DND-41 (cell line): ENCODE measurements at regions not wholly inside any gene's neighbourhood (a gene's known extent, or its start where the extent isn't known, plus 50 kb on each side); places are given as distances from the start of the nearest gene placed in this dataset.

Source experiments
- EZH2 ChIP-seq: IDR thresholded peaks from 3 replicates; pipeline ENCODE4 v1.6.1; 2012; ENCODE audit warnings: borderline replicate concordance, low read depth, mild to moderate bottlenecking, moderate library complexity, low read length, inconsistent platforms; ENCODE audit not compliant: severe bottlenecking
- TF ChIP-seq, protein P1 (sequence below): IDR thresholded peaks from 2 replicates; pipeline ENCODE4 v1.5.1; 2012; ENCODE audit warnings: borderline replicate concordance, low read length, moderate library complexity, mild to moderate bottlenecking; ENCODE audit not compliant: poor library complexity, severe bottlenecking; ENCODE audit errors: extremely low read depth

DNA sequence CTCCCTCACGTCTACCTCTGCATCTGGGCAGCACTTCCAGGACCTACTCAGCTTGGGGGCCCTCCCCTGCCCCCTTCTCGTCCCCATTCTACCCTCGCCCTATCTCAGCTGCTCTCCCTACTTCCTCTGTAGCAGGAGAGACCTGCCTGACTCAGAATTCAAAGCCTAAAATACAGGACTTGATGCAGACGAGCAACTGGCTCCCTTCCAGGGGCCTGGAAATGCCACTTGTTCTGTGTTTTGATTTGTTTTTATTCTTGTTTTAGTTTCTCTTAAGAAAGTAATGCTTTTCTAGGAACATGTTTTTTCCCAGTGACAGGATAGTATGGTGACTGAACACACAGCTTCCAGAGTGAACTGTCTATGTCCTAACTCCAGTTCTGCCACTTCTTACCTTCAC is 320.4 kb upstream of the CDH4 start:
- TF ChIP-seq, protein P1, sequence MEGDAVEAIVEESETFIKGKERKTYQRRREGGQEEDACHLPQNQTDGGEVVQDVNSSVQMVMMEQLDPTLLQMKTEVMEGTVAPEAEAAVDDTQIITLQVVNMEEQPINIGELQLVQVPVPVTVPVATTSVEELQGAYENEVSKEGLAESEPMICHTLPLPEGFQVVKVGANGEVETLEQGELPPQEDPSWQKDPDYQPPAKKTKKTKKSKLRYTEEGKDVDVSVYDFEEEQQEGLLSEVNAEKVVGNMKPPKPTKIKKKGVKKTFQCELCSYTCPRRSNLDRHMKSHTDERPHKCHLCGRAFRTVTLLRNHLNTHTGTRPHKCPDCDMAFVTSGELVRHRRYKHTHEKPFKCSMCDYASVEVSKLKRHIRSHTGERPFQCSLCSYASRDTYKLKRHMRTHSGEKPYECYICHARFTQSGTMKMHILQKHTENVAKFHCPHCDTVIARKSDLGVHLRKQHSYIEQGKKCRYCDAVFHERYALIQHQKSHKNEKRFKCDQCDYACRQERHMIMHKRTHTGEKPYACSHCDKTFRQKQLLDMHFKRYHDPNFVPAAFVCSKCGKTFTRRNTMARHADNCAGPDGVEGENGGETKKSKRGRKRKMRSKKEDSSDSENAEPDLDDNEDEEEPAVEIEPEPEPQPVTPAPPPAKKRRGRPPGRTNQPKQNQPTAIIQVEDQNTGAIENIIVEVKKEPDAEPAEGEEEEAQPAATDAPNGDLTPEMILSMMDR, result no peak
- no peak for TF ChIP-seq EZH2
